Activated CD4-positive, alpha-beta memory T cell treated with anti-CD3 and anti-CD28 coated beads, Interleukin-2, amount 10 ng/mL, durations not matched to agents 7 days and 5 days (primary cell): ENCODE measurements at regions not wholly inside any gene's neighbourhood (a gene's known extent, or its start where the extent isn't known, plus 50 kb on each side); places are given as distances from the start of the nearest gene placed in this dataset.

ENCODE experiments used
- CTCF ChIA-PET: fragments of 350-600 bp; sonication (Branson Sonifier 250); formaldehyde crosslinking; loops from one replicate; lab custom pipeline; 2021; ENCODE audit warnings: antibody characterized with exemption, inconsistent platforms; lab: Charles Lee
- POLR2A ChIA-PET: fragments of 350-600 bp; sonication (Branson Sonifier 250); formaldehyde crosslinking; loops from one replicate; lab custom pipeline; 2021; ENCODE audit warnings: antibody characterized with exemption; lab: Charles Lee
- DNase-seq: peaks from one replicate; pipeline ENCODE4 v3.0.0-alpha.2; 2020
- H3K27ac Mint-ChIP-seq: one replicate; pipeline ENCODE4 v1.8.0; 2021; ENCODE audit warnings: mild to moderate bottlenecking, mixed read lengths
- H3K27me3 Mint-ChIP-seq: one replicate; pipeline ENCODE4 v1.8.0; 2021; ENCODE audit warnings: mixed read lengths
- H3K36me3 Mint-ChIP-seq: one replicate; pipeline ENCODE4 v1.8.0; 2021; ENCODE audit warnings: low read depth, mixed read lengths
- H3K4me1 Mint-ChIP-seq: one replicate; pipeline ENCODE4 v1.8.0; 2021; ENCODE audit warnings: mixed read lengths
- H3K4me3 Mint-ChIP-seq: one replicate; pipeline ENCODE4 v1.8.0; 2021; ENCODE audit warnings: mild to moderate bottlenecking, mixed read lengths
- H3K9me3 Mint-ChIP-seq: one replicate; pipeline ENCODE4 v1.8.0; 2021; ENCODE audit warnings: mixed read lengths

DNA sequence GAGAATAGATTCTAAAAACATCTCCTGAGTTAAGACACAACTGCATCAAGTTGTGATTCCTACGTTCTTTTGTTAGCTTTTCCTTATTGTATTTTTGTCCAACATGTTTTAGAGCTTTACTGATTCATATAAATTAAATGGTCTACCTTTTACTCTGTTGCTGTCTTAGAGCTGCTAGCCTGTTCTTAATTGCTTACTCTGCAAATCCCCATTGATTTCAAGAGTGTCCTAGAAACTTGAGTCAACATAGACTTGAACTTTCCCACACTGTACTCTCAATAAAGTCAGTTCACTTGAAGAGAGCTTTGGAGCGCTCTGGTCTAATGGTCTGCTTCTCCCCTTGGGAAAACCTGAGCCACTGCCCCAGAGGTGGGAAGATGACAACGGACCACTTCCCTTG lies 343.9 kb downstream of the CCER1 start:
- H3K4me3 Mint-ChIP-seq: no peak overlapping the region
- H3K36me3 Mint-ChIP-seq: no peaks in the 10 kb centered on the region
- H3K4me1 Mint-ChIP-seq: no peaks in the 10 kb centered on the region
- no peak overlapping the region for H3K27ac Mint-ChIP-seq
- ChIA-PET CTCF (no interaction called here), POLR2A (no interaction called here)
- no peak for DNase-seq
- no peaks in the 10 kb centered on the region for H3K9me3 Mint-ChIP-seq
- no peaks in the 10 kb centered on the region for H3K27me3 Mint-ChIP-seq

DNA sequence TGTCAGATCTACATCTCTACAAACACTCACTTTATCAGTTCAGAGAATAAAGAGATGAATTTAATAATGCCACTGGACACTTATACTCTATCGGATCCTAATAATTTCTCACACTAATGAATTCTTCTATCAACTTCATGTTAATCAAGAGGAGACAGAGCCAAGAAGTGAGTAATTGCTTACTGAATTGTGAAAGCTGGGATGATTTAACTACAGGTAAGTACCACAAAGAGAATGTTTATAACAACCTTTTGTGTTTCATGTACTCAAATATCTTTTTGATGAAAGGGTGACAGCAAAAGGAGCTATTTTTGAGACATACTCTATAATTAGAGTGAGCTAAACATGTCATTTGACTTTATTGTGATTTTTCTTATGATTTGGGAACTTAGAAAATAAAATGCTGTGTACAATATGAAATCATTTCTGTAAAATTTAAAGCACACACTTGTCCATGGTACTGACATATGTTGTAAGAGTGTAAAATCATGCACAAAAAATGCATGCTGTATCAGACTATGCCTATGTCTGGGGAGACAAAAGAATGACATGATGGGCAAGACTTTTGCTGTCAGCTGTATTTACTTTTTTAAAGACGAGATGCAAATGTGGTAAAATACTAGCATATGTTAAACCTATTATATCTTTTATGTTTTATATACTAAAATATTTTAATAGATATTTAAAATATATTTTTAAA lies 361.2 kb downstream of the CCER1 start:
- Mint-ChIP-seq H3K4me3 (no peak overlapping the region), H3K36me3 (no peaks in the 10 kb centered on the region), H3K27me3 (no peaks in the 10 kb centered on the region), H3K4me1 (no peaks in the 10 kb centered on the region), H3K27ac (no peak overlapping the region), H3K9me3 (no peaks in the 10 kb centered on the region)
- ChIA-PET CTCF (no interaction called here), POLR2A (no interaction called here)
- DNase-seq: no peak

GRCh38 chr12:90589956-90590355 lies 365.0 kb downstream of the CCER1 start:
- no peaks in the 10 kb centered on the region for H3K4me1 Mint-ChIP-seq
- H3K27me3 Mint-ChIP-seq: no peaks in the 10 kb centered on the region
- no peak overlapping the region for H3K27ac Mint-ChIP-seq
- POLR2A ChIA-PET: interaction anchor here (0.6 kb wide), 1 partner anchor 15 kb away, joined by 4 read pairs; no protein-coding TSS in a partner anchor
- CTCF ChIA-PET: no interaction called here
- no peak for DNase-seq
- no peaks in the 10 kb centered on the region for H3K36me3 Mint-ChIP-seq
- H3K9me3 Mint-ChIP-seq: no peaks in the 10 kb centered on the region
- H3K4me3 Mint-ChIP-seq: no peak overlapping the region

DNA sequence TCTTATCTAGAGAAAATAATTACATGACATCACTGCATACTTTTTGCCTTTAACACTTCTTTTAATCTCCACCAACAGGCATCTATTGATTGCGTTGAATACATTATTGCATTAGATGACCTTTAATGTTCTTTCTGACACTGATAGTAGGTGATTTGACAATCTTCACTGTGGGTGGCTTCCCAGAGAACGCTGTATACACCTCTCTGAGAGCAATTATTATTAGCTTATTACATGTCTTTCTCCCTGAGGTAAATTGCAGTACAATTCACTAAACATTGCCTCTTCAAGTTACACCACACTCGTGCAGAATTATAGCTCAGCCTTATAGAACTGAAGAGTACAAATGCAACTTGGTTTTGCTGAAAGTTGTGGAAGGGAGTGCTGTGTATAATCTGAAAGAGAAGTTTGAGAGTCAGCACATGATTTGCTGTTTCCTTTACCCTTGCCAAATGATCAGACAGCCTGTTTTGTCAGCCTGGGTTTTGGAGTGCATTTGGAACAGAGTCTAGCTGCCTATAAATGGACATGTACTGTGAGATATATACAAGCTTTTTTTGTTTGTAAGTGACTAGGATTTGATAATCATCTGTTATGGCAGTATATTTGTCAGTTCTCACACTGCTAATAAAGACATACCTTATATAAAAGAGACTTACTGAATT lies 369.2 kb downstream of the CCER1 start:
- POLR2A ChIA-PET: no interaction called here

GRCh38 chr12:90576707-90577106 lies 378.3 kb downstream of the CCER1 start:
- Mint-ChIP-seq H3K4me3 (no peak overlapping the region), H3K27ac (no peak overlapping the region), H3K9me3 (no peaks in the 10 kb centered on the region), H3K4me1 (no peaks in the 10 kb centered on the region), H3K27me3 (no peaks in the 10 kb centered on the region), H3K36me3 (no peaks in the 10 kb centered on the region)
- no peak for DNase-seq
- CTCF ChIA-PET: no interaction called here
- POLR2A ChIA-PET: no interaction called here

More for the DNA sequence above, 369.2 kb downstream of the CCER1 start:
- CTCF ChIA-PET: no interaction called here
- no peaks in the 10 kb centered on the region for H3K36me3 Mint-ChIP-seq
- no peaks in the 10 kb centered on the region for H3K4me1 Mint-ChIP-seq
- H3K27ac Mint-ChIP-seq: no peak overlapping the region
- no peak overlapping the region for H3K4me3 Mint-ChIP-seq
- no peaks in the 10 kb centered on the region for H3K9me3 Mint-ChIP-seq
- H3K27me3 Mint-ChIP-seq: no peaks in the 10 kb centered on the region
- DNase-seq: no peak

- ChIA-PET POLR2A (no interaction called here), CTCF (no interaction called here)
- Mint-ChIP-seq H3K27me3 (no peaks in the 10 kb centered on the region), H3K27ac (no peak overlapping the region), H3K9me3 (no peaks in the 10 kb centered on the region), H3K4me3 (no peak overlapping the region), H3K36me3 (no peaks in the 10 kb centered on the region), H3K4me1 (no peaks in the 10 kb centered on the region)
- no peak for DNase-seq
Measured at GRCh38 chr12:90575995-90576394, 379.0 kb downstream of the CCER1 start.

- H3K9me3 Mint-ChIP-seq: no peaks in the 10 kb centered on the region
- H3K27me3 Mint-ChIP-seq: no peaks in the 10 kb centered on the region
- no peaks in the 10 kb centered on the region for H3K4me1 Mint-ChIP-seq
- CTCF ChIA-PET: no interaction called here
- no peak overlapping the region for H3K27ac Mint-ChIP-seq
- no peak for DNase-seq
- no peak overlapping the region for H3K4me3 Mint-ChIP-seq
- POLR2A ChIA-PET: no interaction called here
- H3K36me3 Mint-ChIP-seq: no peaks in the 10 kb centered on the region
Measured at GRCh38 chr12:90574676-90575075, 380.3 kb downstream of the CCER1 start.

DNA sequence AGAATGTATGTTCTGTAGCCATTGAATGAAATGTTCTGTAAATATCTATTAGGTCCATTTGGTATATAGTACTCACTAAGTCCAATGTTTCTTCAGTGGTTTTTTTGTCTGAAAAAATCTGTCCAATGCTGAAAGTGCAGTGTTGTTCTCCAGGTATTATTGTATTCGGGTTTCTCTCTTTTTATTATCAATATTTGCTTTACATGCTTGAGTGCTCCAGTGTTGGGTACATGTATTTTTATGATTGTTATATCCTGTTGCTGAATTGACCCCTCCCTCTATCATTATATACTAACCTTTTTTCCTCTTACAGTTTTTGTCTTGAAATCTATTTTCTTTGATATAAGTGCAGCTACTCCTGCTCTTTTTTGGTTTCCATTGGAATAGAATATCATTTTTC lies 382.2 kb downstream of the CCER1 start:
- ChIA-PET POLR2A (no interaction called here), CTCF (no interaction called here)
- no peak for DNase-seq
- Mint-ChIP-seq H3K27me3 (no peaks in the 10 kb centered on the region), H3K4me1 (no peaks in the 10 kb centered on the region), H3K36me3 (no peaks in the 10 kb centered on the region), H3K4me3 (no peak overlapping the region), H3K9me3 (no peaks in the 10 kb centered on the region), H3K27ac (no peak overlapping the region)

- POLR2A ChIA-PET: no interaction called here
- no peak for DNase-seq
- no peak overlapping the region for H3K4me3 Mint-ChIP-seq
- CTCF ChIA-PET: no interaction called here
- H3K9me3 Mint-ChIP-seq: peaks cover 5% of the 10 kb centered on the region
- no peaks in the 10 kb centered on the region for H3K36me3 Mint-ChIP-seq
- H3K27ac Mint-ChIP-seq: no peak overlapping the region
- no peaks in the 10 kb centered on the region for H3K4me1 Mint-ChIP-seq
- no peaks in the 10 kb centered on the region for H3K27me3 Mint-ChIP-seq
Measured at GRCh38 chr12:90569685-90570084, 385.3 kb downstream of the CCER1 start.

- Mint-ChIP-seq H3K27me3 (no peaks in the 10 kb centered on the region), H3K27ac (no peak overlapping the region), H3K4me1 (no peaks in the 10 kb centered on the region), H3K9me3 (peaks cover 5% of the 10 kb centered on the region), H3K4me3 (no peak overlapping the region), H3K36me3 (no peaks in the 10 kb centered on the region)
- CTCF ChIA-PET: no interaction called here
- DNase-seq: no peak
- POLR2A ChIA-PET: no interaction called here
Measured at GRCh38 chr12:90562671-90563070, 392.3 kb downstream of the CCER1 start.

DNA sequence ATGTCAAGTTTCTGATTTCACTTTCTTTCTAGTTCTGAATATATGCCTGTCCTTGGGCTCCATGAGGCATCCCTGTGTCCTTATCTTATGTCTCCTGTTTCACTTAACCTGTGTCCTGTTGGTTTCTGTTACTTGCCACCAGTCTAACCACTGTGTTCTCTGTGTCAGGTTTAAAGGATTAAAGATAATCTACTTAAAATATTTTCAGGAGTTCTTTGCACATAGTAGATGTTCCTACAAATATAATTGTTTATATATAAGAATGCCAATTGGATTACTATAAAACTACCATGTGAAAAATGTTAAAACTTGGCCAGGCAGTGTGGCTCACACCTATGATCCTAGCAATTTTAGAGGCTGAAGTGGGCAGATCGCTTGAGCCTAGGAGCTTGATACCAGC lies 406.4 kb downstream of the CCER1 start:
- Mint-ChIP-seq H3K9me3 (no peaks in the 10 kb centered on the region), H3K4me1 (no peaks in the 10 kb centered on the region), H3K4me3 (no peak overlapping the region), H3K27me3 (no peaks in the 10 kb centered on the region), H3K36me3 (no peaks in the 10 kb centered on the region), H3K27ac (no peak overlapping the region)
- CTCF ChIA-PET: no interaction called here
- POLR2A ChIA-PET: no interaction called here
- no peak for DNase-seq

GRCh38 chr12:90546511-90546910 lies 408.5 kb downstream of the CCER1 start:
- Mint-ChIP-seq H3K27ac (no peak overlapping the region), H3K36me3 (no peaks in the 10 kb centered on the region), H3K4me3 (no peak overlapping the region), H3K27me3 (no peaks in the 10 kb centered on the region), H3K4me1 (no peaks in the 10 kb centered on the region), H3K9me3 (no peaks in the 10 kb centered on the region)
- DNase-seq: no peak
- POLR2A ChIA-PET: no interaction called here
- CTCF ChIA-PET: no interaction called here

GRCh38 chr12:90543841-90544240 lies 411.1 kb downstream of the CCER1 start:
- ChIA-PET CTCF (no interaction called here), POLR2A (no interaction called here)
- no peaks in the 10 kb centered on the region for H3K27me3 Mint-ChIP-seq
- DNase-seq: no peak
- H3K4me3 Mint-ChIP-seq: no peak overlapping the region
- no peaks in the 10 kb centered on the region for H3K9me3 Mint-ChIP-seq
- no peaks in the 10 kb centered on the region for H3K36me3 Mint-ChIP-seq
- H3K27ac Mint-ChIP-seq: no peak overlapping the region
- no peaks in the 10 kb centered on the region for H3K4me1 Mint-ChIP-seq

DNA sequence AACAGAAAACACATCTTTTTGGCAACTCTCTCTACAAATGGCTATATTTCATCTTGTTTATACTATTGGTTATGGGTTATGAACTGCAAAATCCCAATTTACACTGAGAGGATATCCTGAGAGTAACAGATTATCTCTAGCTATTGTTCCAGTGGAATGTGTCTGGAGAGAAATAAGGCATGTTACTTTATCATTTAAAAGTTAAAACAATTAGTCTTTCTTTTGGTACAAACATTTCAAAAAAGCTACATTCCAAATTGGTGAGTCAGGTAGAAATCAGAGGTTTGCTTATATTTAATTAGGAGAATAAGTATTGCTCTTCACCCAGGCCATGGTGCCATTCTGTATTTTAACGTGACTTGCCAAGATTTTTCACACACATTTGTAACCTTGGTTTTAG lies 411.6 kb downstream of the CCER1 start:
- Mint-ChIP-seq H3K27me3 (no peaks in the 10 kb centered on the region), H3K9me3 (no peaks in the 10 kb centered on the region), H3K4me3 (no peak overlapping the region), H3K4me1 (no peaks in the 10 kb centered on the region), H3K36me3 (no peaks in the 10 kb centered on the region), H3K27ac (no peak overlapping the region)
- POLR2A ChIA-PET: no interaction called here
- CTCF ChIA-PET: no interaction called here
- no peak for DNase-seq
